ENCODE measurements at regions not wholly inside any gene's neighbourhood (a gene's known extent, or its start where the extent isn't known, plus 50 kb on each side); places are given as distances from the start of the nearest gene placed in this dataset.
"Not testable (repeated sequence)": the region's sequence is repeated elsewhere in the genome, so short reads cannot be mapped to it uniquely, and the experiment has no call there.

DNA sequence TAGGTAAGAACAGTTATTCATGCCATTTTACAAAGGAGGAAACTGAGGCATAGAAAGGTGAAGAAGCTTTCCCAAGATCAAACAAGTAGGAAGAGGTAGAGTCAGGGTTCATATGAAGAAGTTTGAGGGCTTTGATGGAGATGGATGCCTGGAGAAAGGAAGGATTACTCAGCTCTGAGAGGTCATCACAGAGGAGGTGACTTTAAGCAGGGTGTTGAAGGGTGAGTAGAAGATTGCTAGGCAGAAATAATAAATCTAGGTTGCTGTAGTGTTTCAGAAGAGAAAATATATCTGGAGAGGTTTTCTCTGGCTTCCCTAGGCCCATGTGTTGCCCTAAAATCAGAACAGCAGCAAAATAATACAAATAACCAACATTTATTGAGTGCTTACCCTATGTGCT, 196.3 kb downstream of the PALM2AKAP2 start:
- no peak for DNase-seq (ENCODE audit: low spot score)

DNA sequence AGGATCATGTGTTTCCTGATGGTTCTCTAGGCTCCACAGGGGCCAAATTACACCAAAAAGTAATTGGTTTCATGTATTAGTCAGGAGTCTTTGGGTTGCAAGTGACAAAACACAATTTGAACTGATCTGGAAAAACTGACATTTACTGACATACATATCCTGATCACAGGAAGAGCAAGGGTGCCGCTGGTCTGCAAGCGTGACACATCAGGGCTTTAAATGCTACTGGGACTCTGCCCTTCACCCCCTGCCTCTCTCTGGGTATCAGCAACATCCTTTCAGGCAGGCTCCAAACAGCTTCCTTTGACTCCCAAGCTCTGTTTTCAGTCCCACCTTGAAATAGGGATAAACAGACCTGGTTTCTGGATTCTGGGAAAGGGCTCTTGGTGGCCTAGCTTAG, 197.5 kb downstream of the PALM2AKAP2 start:
- DNase-seq (ENCODE audit: low spot score): no peak

DNA sequence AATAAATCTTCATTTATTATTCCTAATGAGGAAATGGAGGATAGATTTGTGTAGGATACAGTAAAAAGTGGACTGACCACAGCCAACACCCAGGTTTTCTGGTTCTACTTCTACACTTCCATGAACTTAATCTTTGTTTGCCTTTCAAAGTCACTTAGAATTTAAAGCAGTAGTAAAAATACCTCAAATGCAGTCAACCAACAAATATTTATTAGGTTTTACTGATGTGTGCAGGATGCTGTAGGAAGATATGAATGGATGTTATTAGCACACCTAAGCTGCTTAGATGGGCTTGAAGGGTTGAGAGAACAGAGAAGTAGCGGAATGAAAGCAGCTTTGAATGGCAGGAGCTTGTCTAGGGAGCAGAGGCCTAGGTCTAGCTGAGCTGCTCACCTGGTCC, 201.1 kb downstream of the PALM2AKAP2 start:
- DNase-seq (ENCODE audit: low spot score): no peak

DNA sequence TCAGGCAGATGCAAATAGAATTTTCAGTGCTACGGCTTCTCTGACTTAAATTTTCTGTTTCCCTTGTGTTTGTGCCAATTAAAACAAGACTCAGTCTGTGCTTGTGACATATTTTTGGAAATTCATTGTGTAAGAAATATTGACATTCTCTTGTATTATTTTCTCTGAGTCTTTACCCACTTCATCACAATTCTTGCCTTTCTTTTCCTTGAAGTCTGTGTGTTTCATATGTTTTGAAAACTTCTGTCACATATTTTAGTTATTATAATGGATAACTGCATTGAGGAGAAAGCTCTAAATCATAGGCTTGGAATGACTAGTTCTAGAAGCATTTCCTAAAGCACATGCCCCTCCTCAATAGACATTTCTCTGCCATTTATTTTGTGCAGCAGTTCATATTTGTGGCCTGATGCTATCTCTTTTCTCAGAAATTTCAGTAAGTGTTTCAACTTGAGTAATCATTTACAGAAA, 206.6 kb downstream of the PALM2AKAP2 start:
- no peak for DNase-seq (ENCODE audit: low spot score)

DNA sequence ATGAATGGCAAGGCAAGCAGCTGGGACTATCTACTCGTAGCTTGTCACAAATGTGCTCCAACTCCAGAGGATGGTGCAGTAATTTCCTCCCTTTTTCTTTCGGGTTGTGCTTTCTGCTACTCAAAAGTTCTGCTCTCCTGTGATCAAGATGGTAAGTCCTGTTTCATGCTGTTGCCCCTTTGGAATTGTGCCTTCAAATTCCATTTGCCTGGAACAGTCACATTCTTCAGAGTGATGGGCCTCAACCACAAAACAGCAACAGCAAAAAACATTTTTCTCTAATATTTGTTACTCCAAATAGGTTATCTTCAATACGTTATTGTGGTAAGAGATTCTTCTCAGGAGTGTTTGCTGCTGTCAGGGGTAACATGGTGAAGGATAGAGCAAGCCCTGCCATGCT, 209.3 kb downstream of the PALM2AKAP2 start:
- no peak for DNase-seq (ENCODE audit: low spot score)

DNA sequence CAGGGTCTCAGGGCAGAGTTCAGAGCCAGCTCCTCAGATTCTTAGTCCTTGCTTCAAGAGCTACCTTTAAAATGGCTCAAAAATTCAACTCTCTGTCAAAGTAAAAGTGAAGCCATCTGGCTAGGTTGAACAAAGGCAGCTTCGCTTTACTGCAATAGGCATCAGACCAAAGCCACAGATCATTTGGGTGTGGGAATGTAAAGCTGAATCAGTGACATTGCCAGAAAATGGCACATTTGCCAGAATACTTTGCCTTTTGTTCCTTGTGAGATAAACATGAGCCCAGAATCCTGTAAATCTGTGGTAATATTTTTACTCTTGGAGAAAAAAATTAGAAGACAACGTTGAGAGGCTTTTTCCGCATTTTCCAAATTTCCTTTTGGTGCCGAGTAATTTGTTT, 210.5 kb downstream of the PALM2AKAP2 start:
- no peak for DNase-seq (ENCODE audit: low spot score)

DNA sequence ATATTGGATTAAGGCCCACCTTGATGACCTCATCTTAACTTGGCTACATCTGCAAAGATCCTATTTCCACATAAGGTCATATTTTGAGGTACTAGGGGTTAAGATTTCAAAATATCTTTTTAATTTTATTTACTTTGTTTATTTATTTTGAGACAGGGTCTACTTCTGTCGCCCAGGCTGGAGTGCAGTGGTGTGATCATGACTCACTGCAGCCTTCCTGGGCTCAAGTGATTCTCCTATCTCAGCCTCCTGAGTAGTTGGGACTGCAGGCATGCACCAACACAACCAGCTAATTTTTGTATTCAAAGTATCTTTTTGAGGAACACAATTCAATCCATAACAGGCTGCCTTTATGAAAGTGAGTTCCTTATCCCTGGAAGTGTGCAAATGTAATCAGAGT, 212.3 kb downstream of the PALM2AKAP2 start:
- no peak for DNase-seq (ENCODE audit: low spot score)

DNA sequence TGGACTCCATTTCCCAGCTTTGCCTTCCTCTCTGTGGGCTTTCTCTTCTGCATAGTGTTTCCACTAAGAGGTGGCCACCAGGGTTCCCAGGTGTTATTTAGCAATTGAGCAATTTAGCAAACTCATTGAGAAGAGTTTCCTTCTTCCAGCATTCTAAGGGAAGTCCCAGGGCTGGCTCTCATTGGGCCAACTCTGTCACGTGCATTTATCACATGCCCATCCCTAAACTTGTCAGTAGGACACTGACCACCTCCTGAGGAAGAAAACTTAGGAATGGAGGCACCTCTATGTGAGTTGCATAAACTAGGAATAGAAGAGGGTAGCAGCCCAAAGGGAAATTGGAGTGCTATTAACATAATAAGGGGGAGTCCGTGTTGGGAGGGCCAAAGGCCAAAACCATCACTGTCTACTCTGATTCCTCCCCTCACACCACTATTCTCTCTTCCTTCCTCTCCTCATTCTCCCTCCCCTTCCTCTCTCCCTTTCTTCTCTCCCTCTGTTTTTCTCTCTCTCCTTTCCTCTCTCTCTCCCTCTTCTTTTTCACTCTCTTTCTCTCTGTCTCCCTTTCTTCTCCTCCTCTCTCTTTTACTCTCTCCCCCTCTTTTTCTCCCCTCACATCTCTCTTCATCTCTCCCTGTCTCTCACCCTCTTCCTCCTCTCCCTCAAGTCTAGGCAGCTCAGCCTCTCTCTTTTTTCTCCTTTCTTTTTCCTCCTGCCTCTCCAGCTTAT, 213.4 kb downstream of the PALM2AKAP2 start:
- DNase-seq (ENCODE audit: low spot score): no peak

DNA sequence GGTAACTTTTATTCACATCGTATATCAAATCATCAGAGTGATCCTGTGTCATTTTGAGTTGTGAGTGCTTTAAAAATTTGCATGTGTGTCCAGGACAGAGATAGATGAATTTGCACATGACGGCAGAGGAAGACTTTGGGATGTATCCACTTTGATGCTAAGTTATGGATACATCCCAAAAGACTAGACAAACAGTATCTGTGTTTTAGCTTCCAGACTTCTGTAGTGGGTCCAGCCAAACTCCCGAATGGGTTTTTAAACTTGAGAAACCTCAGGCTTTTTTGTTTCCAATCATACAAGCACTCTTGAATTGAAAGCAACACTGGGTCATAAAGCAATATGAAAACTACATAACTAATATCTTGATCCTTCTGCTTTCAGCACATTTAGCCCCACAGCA, 213.8 kb downstream of the C9orf152 start:
- no peak for DNase-seq (ENCODE audit: low spot score)

DNA sequence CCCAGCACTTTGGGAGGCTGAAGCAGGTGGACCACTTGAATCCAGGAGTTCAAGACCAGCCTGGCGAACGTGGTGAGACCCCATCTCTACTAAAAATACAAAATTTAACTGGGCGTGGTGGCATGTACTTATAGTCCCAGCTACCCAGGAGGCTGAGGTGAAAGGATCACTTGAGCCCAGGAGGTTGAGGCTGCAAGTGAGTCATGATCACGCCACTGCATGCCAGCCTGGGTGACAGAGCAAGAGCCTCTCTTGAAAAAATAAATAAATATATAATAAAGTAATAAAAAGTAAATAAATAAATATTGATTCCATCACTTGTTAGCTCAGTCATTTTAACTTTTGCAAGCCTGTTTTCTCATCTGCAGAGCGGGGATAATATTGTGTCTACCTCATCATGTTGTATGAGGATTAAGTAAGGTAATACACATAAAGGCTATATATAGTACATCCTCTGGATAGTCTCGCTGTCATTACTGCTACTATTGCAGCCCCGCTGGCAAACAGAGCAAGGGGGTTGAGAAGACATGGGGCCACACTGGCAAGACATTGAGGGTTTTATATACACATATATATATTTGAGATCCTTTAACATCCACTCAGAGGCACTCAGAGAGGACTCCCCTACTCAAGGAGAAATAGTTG, 210.9 kb downstream of the C9orf152 start:
- no peak for DNase-seq (ENCODE audit: low spot score)

DNA sequence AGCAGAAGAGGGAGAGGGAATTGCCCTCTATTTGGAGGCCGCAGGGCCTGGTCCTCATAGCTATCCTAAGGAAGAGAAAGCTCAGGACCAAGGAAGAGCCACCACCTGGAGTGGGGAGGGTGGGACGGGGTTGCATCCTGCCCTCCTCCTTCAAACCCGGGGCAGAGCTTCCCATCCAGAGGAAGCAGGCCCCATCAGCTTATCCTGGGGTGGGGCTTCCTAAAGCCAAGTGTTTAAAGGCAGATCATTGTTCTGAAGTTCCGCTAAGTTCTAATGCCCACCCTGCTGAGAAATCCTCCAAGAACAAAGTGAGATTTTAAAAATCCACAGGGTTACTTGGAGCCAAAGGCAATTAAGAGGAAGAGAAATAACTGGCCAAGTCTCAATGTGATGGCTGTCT, 210.3 kb downstream of the C9orf152 start:
- DNase-seq (ENCODE audit: low spot score): no peak

DNA sequence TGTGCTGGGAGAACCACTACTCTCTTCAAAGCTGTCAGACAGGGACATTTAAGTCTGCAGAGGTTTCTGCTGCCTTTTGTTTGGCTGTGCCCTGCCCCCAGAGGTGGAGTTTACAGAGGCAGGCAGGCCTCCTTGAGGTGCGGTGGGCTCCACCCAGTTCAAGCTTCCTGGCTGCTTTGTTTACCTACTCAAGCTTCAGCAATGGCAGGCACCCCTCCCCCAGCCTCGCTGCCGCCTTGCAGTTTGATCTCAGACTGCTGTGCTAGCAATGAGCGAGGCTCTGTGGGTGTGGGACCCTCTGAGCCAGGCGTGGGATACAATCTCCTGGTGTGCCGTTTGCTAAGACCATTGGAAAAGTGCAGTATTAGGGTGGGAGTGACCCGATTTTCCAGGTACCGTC, 202.4 kb downstream of the C9orf152 start:
- not testable (repeated sequence) for DNase-seq (ENCODE audit: low spot score)

DNA sequence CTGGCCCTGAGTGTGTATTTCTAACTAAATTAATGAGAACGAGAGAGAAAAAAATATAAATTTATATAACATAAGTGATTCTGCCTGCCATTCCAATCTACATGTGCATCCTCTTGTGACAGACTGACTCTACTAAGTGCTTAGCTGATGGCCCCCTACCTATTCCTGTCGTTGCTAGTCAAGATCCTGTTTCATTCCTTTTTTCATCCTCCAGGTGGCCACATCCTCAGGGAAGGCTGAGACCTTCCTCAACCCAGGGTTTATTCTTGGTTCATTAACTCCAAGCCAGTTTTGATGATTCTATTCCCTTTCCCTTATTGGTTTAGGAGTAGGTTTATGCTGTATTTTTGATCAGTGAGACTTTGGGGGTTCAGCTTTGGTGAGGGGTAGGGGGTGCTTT, 201.3 kb downstream of the C9orf152 start:
- no peak for DNase-seq (ENCODE audit: low spot score)

DNA sequence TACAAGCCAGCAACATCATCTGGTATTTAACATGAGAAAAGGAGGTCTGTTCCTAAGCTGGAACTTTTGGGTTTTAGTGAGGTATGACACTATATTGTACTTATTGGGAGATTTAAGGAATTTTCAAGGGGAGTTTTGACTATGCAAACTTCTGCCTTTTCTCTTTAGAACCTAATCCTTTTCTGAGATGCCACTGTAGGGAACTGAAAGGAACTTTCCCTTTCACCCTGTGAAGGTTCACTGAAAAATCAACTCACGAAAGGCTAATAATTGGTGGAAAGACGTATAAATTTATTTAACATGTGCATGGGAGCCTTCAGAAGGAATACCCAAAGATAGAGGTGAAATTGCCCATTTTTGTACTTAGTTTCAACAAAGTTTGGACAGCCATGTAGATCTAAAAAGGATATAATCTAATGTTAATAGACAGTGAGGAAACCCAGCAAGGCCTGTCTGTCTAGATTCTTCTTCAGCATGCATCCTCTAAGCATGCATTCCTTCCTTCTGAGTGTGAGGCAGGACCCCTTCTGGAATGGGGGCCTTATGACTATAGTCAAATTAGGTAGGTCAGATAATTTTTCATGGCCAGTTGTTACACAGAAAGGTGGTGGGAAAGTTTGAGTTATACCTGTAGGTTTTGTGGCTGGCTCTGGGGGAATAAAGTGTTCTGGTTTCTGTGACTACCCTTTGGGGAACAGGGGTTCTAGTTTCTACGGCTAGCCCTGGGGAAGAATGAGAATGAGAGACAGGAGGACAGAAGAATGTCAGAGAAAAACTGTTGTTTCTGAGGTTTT, 200.3 kb downstream of the C9orf152 start:
- no peak for DNase-seq (ENCODE audit: low spot score)

DNA sequence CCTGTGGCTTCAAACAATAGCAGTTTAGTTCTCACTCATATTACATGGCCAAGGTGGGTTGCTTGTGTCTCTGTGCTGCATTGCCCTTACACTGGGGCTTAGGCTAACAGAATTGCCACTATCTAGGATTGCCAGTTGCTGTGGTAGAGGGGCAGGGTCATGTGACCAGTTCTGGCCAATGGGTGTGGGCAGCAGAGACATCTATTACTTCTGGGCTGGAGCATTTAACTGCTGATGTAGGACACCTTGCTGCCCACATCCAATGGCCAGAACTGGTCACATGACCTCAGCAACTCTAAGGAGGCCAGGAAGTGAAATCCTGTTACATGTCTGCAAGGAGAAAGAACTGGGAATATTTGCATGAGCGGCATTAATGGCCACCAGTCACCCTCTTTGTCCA, 199.3 kb downstream of the C9orf152 start:
- DNase-seq (ENCODE audit: low spot score): no peak

DNA sequence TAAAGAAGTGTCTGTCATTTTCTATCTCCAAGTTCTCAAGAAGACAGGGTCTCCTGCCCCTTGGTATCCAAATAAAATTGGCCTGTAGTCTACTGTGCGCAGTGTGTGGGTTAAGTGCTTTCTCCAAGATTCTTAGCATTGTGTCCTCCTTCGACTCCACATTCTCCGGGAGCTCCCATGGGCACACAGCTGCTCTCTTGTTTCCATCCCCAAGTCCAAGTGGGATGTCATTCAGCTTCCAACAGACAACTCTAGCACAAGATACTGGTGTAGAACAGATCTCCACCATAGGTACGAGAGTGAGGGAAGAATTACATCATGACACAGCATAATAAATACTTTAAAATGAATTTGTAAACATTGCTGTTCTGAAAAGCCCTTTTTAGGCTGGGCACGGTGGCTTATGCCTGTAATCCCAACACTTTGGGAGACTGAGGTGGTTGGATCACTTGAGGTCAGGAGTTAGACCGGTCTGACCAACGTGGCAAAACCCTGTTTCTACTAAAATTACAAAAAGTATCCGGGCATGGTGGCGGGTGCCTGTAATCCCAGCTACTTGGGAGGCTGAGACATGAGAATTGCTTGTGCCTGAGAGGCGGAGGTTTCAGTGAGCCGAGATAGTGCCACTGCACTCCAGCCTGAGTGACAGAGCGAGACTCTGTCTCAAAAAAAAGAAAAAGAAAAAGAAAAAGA, 196.2 kb downstream of the C9orf152 start:
- no peak for DNase-seq (ENCODE audit: low spot score)

DNA sequence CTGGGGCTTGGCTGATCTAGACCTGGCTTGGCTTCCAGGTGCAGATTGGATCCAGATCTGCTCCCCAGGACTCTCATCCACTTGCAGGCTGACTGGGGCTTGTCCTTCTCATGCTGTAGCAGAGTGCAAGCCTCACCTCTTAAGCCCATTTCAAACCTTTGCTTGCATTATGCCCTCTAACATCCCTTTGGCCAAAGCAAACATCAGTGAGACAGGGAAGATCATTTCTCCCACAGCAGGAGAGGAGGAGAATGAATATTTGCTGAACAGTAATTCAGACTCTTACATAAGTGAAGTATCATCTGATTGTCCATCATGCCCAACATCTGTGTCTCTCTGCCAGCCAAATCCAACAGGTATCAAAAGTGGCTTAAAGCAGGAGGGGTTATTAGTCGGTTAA, 194.9 kb downstream of the C9orf152 start:
- no peak for DNase-seq (ENCODE audit: low spot score)

DNA sequence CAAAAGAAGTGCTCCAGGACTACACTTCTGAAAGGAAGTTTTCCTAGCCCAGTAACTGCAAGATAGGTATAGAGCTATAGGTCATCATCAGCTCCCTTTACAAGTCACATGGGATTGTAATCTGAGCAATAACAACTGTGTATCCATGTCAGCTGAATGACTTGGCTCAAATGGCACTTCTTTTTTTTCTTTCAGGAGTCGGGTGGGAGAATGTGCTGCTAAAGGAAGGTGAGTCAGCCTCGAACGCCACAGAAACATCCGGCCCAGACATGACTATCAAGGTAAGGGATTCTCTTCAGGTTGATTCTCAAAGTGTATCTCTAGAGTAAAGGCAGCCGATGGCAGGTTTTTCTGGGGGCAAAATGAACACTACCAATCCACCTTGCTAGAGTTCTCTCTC, 192.2 kb downstream of the C9orf152 start:
- DNase-seq (ENCODE audit: low spot score): no peak

DNA sequence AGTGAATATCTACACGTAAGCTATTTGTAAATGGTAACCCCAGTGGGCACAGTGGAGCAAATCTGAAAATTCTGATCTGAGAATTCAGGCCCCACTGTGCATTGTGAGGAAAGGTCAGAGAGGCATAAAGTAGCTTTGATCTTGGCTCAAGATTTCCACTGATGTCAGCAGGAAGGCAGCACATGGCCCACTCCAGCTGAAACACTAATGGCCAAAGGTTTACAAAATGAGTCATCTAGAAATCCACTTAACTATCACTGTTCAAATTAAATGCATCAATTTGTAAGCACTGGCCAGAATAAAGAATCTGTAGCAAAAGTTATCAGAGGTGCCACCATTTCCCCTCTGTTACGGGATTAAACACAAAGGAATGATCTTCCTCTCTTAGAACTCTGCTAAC, 191.6 kb downstream of the C9orf152 start:
- no peak for DNase-seq (ENCODE audit: low spot score)

DNA sequence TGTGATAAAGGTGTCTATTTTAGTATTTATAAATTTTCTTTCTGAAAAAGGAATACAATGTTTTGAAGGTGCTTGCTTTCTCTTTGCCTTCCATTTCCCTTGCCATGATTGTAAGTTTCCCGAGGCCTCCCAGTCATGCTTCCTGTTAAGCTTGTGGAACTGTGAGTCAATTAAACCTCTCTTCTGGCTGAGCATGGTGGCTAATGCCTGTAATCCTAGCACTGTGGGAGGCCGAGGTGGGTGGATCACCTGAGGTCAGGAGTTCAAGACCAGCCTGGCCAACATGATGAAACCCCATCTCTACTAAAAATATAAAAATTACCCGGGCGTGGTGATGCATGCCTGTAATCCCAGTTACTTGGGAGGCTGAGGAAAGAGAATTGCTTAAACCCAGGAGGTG, 187.7 kb downstream of the C9orf152 start:
- not testable (repeated sequence) for DNase-seq (ENCODE audit: low spot score)

DNA sequence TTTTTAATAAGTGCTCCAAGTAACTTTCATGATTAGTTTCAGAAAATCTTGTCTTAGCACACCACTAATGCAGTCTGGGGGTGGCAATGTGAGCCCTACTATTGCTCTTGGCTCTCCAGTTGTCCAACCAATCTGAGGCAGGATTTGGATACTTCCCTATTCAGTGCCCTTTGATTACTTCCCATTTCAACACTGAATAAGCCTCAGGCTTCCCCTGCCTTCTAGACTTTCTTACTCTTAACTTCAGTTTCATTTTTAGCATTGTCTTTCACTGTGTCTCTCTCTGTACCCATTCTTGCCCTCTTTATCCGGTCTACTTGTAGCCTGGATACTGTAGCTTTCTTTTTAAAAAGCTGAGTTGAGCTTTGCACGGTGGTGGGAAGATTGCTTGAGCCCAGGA, 186.1 kb downstream of the C9orf152 start:
- DNase-seq (ENCODE audit: low spot score): peak; percentile 73

DNA sequence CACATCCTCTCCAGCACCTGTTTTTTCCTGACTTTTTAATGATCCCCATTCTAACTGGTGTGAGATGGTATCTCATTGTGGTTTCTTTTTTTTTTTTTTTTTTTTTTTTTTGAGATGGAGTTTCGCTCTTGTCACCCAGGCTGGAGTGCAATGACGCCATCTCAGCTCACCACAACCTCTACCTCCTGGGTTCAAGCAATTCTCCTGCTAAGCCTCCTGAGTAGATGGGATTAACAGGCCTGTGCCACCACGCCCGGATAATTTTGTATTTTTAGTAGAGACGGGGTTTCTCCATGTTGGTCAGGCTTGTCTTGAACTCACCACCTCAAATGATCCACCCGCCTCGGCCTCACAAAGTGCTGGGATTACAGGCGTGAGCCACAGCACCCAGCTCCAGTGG, 184.7 kb downstream of the C9orf152 start:
- not testable (repeated sequence) for DNase-seq (ENCODE audit: low spot score)
